ENCODE measurements at regions not wholly inside any gene's neighbourhood (a gene's known extent, or its start where the extent isn't known, plus 50 kb on each side); places are given as distances from the start of the nearest gene placed in this dataset.

GRCh38 chr20:47970282-47970903 is 185.1 kb upstream of the SULF2 start:
- H3K27me3 ChIP-seq: no peaks in the 10 kb centered on the region
- H3K27ac ChIP-seq: no peak overlapping the region
- DNase-seq (ENCODE audit: extremely low spot score in 2 of 2): no peak
- no peaks in the 10 kb centered on the region for H3K36me3 ChIP-seq
- intact Hi-C loops (cut with DNase I): no loop called here
- H3K4me1 ChIP-seq: peaks cover 12% of the 10 kb centered on the region
- H3K4me3 ChIP-seq: no peak overlapping the region
- TF ChIP-seq CTCF (IDR thresholded peaks at IDR 0.05): no peak
- TF ChIP-seq POLR2AphosphoS5 (IDR thresholded peaks at IDR 0.05; ENCODE audit: insufficient read depth in 1 of 2, low read depth in 1 of 2): no peak
- no peaks in the 10 kb centered on the region for H3K9me3 ChIP-seq

GRCh38 chr20:47969426-47969825 is 184.1 kb upstream of the SULF2 start:
- no peak overlapping the region for H3K27ac ChIP-seq
- H3K4me1 ChIP-seq: peaks cover 12% of the 10 kb centered on the region
- no peaks in the 10 kb centered on the region for H3K36me3 ChIP-seq
- no peak overlapping the region for H3K4me3 ChIP-seq
- no peak for TF ChIP-seq POLR2AphosphoS5 (IDR thresholded peaks at IDR 0.05; ENCODE audit: insufficient read depth in 1 of 2, low read depth in 1 of 2)
- H3K27me3 ChIP-seq: no peaks in the 10 kb centered on the region
- intact Hi-C loops (cut with DNase I): no loop called here
- no peaks in the 10 kb centered on the region for H3K9me3 ChIP-seq
- DNase-seq (ENCODE audit: extremely low spot score in 2 of 2): no peak

GRCh38 chr20:47968541-47969310 is 183.4 kb upstream of the SULF2 start:
- H3K27ac ChIP-seq: no peak overlapping the region
- TF ChIP-seq POLR2A (IDR thresholded peaks at IDR 0.05) (no peak), CTCF (IDR thresholded peaks at IDR 0.05) (no peak), POLR2AphosphoS5 (IDR thresholded peaks at IDR 0.05; ENCODE audit: insufficient read depth in 1 of 2, low read depth in 1 of 2) (no peak)
- H3K36me3 ChIP-seq: no peaks in the 10 kb centered on the region
- H3K4me1 ChIP-seq: peaks cover 12% of the 10 kb centered on the region
- no peaks in the 10 kb centered on the region for H3K9me3 ChIP-seq
- intact Hi-C loops (cut with DNase I): no loop called here
- H3K4me3 ChIP-seq: no peak overlapping the region
- DNase-seq (ENCODE audit: extremely low spot score in 2 of 2): no peak
- no peaks in the 10 kb centered on the region for H3K27me3 ChIP-seq

GRCh38 chr20:47964149-47964548 is 178.9 kb upstream of the SULF2 start:
- H3K27me3 ChIP-seq: no peaks in the 10 kb centered on the region
- no peaks in the 10 kb centered on the region for H3K9me3 ChIP-seq
- no peak for DNase-seq (ENCODE audit: extremely low spot score in 2 of 2)
- intact Hi-C loops (cut with DNase I): no loop called here
- TF ChIP-seq POLR2A (IDR thresholded peaks at IDR 0.05) (no peak), POLR2AphosphoS5 (IDR thresholded peaks at IDR 0.05; ENCODE audit: insufficient read depth in 1 of 2, low read depth in 1 of 2) (no peak), CTCF (IDR thresholded peaks at IDR 0.05) (no peak)
- H3K4me1 ChIP-seq: no peaks in the 10 kb centered on the region
- no peak overlapping the region for H3K27ac ChIP-seq
- H3K36me3 ChIP-seq: no peaks in the 10 kb centered on the region
- no peak overlapping the region for H3K4me3 ChIP-seq

GRCh38 chr20:47963022-47963421 is 177.7 kb upstream of the SULF2 start:
- TF ChIP-seq CTCF (IDR thresholded peaks at IDR 0.05) (no peak), POLR2AphosphoS5 (IDR thresholded peaks at IDR 0.05; ENCODE audit: insufficient read depth in 1 of 2, low read depth in 1 of 2) (no peak)
- intact Hi-C loops (cut with DNase I): no loop called here
- no peaks in the 10 kb centered on the region for H3K27me3 ChIP-seq
- H3K9me3 ChIP-seq: no peaks in the 10 kb centered on the region
- no peak for DNase-seq (ENCODE audit: extremely low spot score in 2 of 2)
- no peak overlapping the region for H3K4me3 ChIP-seq
- peaks cover 6% of the 10 kb centered on the region for H3K4me1 ChIP-seq
- no peak overlapping the region for H3K27ac ChIP-seq
- H3K36me3 ChIP-seq: no peaks in the 10 kb centered on the region
